ENCODE measurements at regions not wholly inside any gene's neighbourhood (a gene's known extent, or its start where the extent isn't known, plus 50 kb on each side); places are given as distances from the start of the nearest gene placed in this dataset.
"Not testable (repeated sequence)": the region's sequence is repeated elsewhere in the genome, so short reads cannot be mapped to it uniquely, and the experiment has no call there.

DNA sequence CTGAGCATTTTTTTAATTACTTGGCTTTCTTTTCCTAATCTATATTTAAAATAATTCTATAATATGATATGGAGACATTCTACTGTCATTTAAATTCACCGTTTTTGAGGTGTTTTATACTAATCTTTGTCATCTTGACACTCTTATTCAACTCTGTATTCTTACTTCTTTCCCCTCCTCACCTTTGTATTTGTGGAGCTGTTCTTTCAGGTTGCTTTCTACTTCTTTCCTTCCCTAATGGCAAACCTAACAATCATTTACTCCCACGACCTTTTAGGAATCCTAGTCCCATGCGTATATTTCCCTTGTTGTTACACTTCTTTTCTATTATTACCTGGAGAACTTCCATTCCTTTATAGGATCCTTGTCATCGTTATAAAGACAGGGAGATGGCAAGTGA, 271.8 kb downstream of the TP53TG3F start:
- TF ChIP-seq CTCF (conservative IDR thresholded peaks at IDR 0.05); EZH2 (IDR thresholded peaks at IDR 0.05; ENCODE audit: low read depth): not testable (repeated sequence)
